ENCODE measurements at regions not wholly inside any gene's neighbourhood (a gene's known extent, or its start where the extent isn't known, plus 50 kb on each side); places are given as distances from the start of the nearest gene placed in this dataset.

- Histone ChIP-seq H3K9me3 (replicated peaks) (no peaks in the 10 kb centered on the region), H3K36me3 (no peaks in the 10 kb centered on the region), H3K27ac (peak overlapping the region; percentile 96), H3K27me3 (replicated peaks) (no peaks in the 10 kb centered on the region), H3K4me1 (replicated peaks) (peaks cover 86% of the 10 kb centered on the region), H3K4me3 (no peak overlapping the region)
- no peak for DNase-seq (ENCODE audit: low read depth in 1 of 2, low spot score in 2 of 2)
Measured at GRCh38 chr2:42925742-42926433, 133.5 kb upstream of the HAAO start.

DNA sequence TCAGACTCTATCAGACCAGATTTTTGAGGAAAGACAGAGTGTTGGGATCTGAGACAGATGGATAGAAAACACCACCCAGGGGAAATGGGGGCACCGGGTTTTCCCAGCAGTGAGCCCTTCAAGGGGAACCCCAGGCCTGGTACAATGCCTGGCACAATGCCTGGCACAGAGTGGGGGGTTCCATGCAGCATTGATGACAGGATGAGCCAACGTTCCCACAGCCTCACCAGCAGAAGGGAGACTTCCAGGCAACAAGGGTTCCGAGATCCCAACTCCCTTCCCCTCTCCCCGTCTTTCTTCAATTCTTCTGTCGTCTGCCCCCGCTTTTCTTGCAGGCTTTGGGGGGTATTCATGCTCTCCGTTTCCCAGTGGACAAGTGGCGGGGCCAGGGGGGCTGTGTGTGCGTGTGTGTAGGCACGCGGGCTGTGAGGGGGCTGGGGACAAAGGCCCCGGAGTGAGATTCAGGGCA, 132.1 kb upstream of the HAAO start:
- Histone ChIP-seq H3K4me1 (replicated peaks) (peaks cover 71% of the 10 kb centered on the region), H3K4me3 (no peak overlapping the region), H3K9me3 (replicated peaks) (no peaks in the 10 kb centered on the region), H3K27ac (peak overlapping the region; percentile 96), H3K36me3 (no peaks in the 10 kb centered on the region), H3K27me3 (replicated peaks) (no peaks in the 10 kb centered on the region)
- peak in 1 of 2 experiments; percentile 88 for DNase-seq (ENCODE audit: low read depth in 1 of 2, low spot score in 2 of 2)

DNA sequence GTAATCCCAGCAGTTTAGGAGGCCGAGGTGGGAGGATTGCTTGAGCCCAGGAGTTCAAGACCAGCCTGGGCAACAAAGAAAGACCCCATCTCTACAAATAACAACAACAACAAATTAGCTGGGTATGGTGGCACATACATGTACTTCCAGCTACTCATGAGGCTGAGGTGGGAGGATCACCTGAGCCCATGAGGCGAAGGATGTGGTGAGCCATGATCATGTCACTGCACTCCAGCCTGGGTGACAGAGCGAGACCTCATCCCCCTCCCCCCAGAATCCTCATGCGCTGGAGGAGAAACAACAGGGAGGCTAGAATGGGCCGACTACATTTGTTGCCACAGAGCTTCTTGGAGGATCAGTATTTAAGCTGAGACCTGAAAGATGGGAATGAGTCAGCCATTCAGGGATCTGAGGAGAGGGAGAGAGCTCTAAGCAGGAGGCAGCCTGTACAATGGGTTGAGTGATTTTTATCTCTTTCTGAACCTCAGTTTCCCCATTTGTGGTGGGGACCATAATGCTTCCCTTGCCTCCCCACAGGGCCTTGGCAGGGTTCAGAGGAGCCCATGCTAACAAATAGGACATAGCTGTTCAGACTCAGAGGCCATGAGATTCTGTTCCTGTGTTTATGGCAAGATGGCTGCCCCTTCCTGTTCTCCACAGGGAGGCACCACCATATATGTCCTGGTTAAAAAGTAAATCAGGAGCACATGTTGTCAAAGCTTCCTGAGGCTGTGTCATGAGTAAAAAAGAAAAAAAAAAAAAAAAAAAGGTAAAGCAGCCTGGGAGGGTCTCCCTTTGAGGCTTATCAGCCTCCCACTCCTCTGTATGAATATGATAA, 131.4 kb upstream of the HAAO start:
- H3K27ac ChIP-seq = peak overlapping the region; percentile 96
- no peaks in the 10 kb centered on the region for H3K36me3 ChIP-seq
- no peak for DNase-seq (ENCODE audit: low read depth in 1 of 2, low spot score in 2 of 2)
- H3K27me3 ChIP-seq (replicated peaks) = no peaks in the 10 kb centered on the region
- H3K4me3 ChIP-seq = no peak overlapping the region
- peaks cover 65% of the 10 kb centered on the region for H3K4me1 ChIP-seq (replicated peaks)
- no peaks in the 10 kb centered on the region for H3K9me3 ChIP-seq (replicated peaks)

GRCh38 chr2:42922790-42923579, 130.6 kb upstream of the HAAO start:
- H3K27ac ChIP-seq = peak overlapping the region; percentile 96
- H3K36me3 ChIP-seq = no peaks in the 10 kb centered on the region
- H3K9me3 ChIP-seq (replicated peaks) = no peaks in the 10 kb centered on the region
- no peak overlapping the region for H3K4me3 ChIP-seq
- H3K27me3 ChIP-seq (replicated peaks) = no peaks in the 10 kb centered on the region
- DNase-seq (ENCODE audit: low read depth in 1 of 2, low spot score in 2 of 2) = peak; percentile 70 to 75
- peaks cover 57% of the 10 kb centered on the region for H3K4me1 ChIP-seq (replicated peaks)

GRCh38 chr2:42922293-42922692, 129.9 kb upstream of the HAAO start:
- no peaks in the 10 kb centered on the region for H3K9me3 ChIP-seq (replicated peaks)
- DNase-seq (ENCODE audit: low read depth in 1 of 2, low spot score in 2 of 2) = no peak
- H3K27me3 ChIP-seq (replicated peaks) = no peaks in the 10 kb centered on the region
- H3K27ac ChIP-seq = peak overlapping the region; percentile 96
- H3K4me1 ChIP-seq (replicated peaks) = peaks cover 50% of the 10 kb centered on the region
- H3K36me3 ChIP-seq = no peaks in the 10 kb centered on the region
- H3K4me3 ChIP-seq = no peak overlapping the region

GRCh38 chr2:42921721-42922120, 129.3 kb upstream of the HAAO start:
- peaks cover 46% of the 10 kb centered on the region for H3K4me1 ChIP-seq (replicated peaks)
- DNase-seq (ENCODE audit: low read depth in 1 of 2, low spot score in 2 of 2) = no peak

DNA sequence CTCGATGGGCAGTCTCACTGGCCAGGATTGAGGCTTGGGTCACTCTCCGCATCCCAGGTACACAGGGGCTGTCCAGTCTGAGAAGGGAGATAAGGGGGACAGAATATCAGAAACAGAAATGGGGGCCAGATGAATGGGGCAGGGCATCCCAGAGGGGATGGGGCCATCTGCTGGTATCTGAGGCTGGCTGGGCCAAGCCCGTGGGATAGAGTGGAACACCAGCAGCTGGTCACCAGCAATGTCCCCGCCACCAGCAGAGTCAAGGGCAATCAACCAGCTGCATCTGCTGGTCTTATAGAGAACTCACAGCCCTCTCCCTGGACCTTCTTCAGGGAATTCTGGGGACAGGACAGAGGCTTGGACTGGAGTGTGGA, 128.8 kb upstream of the HAAO start:
- Histone ChIP-seq H3K27me3 (replicated peaks) (no peaks in the 10 kb centered on the region), H3K9me3 (replicated peaks) (no peaks in the 10 kb centered on the region), H3K4me3 (no peak overlapping the region), H3K4me1 (replicated peaks) (peaks cover 42% of the 10 kb centered on the region), H3K27ac (no peak overlapping the region), H3K36me3 (no peaks in the 10 kb centered on the region)
- DNase-seq (ENCODE audit: low read depth in 1 of 2, low spot score in 2 of 2) = no peak

More at GRCh38 chr2:42921721-42922120, 129.3 kb upstream of the HAAO start:
- Histone ChIP-seq H3K27ac (no peak overlapping the region), H3K27me3 (replicated peaks) (no peaks in the 10 kb centered on the region), H3K36me3 (no peaks in the 10 kb centered on the region), H3K9me3 (replicated peaks) (no peaks in the 10 kb centered on the region), H3K4me3 (no peak overlapping the region)

GRCh38 chr2:42920446-42921146, 128.2 kb upstream of the HAAO start:
- DNase-seq (ENCODE audit: low read depth in 1 of 2, low spot score in 2 of 2) = no peak
- Histone ChIP-seq H3K4me1 (replicated peaks) (peaks cover 37% of the 10 kb centered on the region), H3K27me3 (replicated peaks) (no peaks in the 10 kb centered on the region), H3K4me3 (no peak overlapping the region), H3K9me3 (replicated peaks) (no peaks in the 10 kb centered on the region), H3K27ac (no peak overlapping the region), H3K36me3 (no peaks in the 10 kb centered on the region)

DNA sequence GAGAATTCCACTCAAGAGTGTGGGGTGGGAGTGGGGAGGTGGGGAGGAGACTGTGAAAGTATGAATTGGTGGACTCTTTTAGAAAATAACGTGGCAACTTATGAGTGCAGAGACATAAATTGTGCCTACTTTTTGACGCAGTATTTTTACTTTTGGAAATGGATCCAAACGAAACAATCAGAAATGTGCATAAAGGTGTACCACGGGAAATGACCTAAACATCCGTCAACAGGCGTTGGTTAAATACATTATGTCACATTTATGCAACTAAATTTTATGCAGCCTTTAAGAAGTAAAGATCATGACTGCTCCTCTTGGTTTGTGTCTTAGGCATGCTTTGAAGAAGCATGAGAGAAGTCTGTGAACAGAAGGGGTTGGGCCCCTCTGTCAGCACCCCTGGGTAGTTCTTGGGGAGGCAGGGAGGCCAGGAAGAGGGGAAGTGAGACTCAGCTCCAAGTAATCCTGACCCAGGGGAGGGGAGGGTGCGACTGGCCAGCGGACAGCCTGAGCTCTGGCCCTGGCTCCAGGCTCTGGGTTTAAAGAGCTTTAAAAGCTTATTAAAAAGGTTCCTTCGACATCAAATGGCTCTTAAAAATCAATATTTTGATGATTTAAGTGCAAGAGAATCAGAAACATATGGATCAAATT, 126.4 kb upstream of the HAAO start:
- peaks cover 19% of the 10 kb centered on the region for H3K4me1 ChIP-seq (replicated peaks)
- no peak overlapping the region for H3K27ac ChIP-seq
- DNase-seq (ENCODE audit: low read depth in 1 of 2, low spot score in 2 of 2) = no peak
- no peaks in the 10 kb centered on the region for H3K9me3 ChIP-seq (replicated peaks)
- H3K36me3 ChIP-seq = no peaks in the 10 kb centered on the region
- no peak overlapping the region for H3K4me3 ChIP-seq
- no peaks in the 10 kb centered on the region for H3K27me3 ChIP-seq (replicated peaks)

DNA sequence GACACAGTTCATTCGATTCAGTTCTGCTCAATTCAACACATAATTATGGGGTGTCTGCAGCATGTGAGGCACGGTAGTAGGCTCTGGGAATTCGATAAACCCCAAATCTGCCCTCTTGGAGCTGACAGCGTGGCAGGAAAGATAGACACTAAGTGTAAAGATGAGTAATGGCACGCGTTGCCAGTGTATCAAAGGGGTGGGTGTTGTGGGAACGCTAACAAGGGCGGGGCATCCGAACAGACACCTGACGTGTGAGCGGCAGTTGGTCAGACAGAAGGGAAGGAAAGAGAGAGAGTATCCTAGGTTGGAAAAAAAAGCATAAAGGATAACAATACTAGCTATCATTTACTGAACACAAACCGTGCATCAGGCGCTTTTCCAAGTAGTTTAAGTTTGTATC, 125.7 kb upstream of the HAAO start:
- H3K27ac ChIP-seq = no peak overlapping the region
- no peak for DNase-seq (ENCODE audit: low read depth in 1 of 2, low spot score in 2 of 2)
- peaks cover 11% of the 10 kb centered on the region for H3K4me1 ChIP-seq (replicated peaks)
- H3K4me3 ChIP-seq = no peak overlapping the region
- no peaks in the 10 kb centered on the region for H3K27me3 ChIP-seq (replicated peaks)
- H3K9me3 ChIP-seq (replicated peaks) = 0 out of 2 replicates have a peak, but pooled peaks cover 2% of the 10 kb centered on the region
- no peaks in the 10 kb centered on the region for H3K36me3 ChIP-seq

DNA sequence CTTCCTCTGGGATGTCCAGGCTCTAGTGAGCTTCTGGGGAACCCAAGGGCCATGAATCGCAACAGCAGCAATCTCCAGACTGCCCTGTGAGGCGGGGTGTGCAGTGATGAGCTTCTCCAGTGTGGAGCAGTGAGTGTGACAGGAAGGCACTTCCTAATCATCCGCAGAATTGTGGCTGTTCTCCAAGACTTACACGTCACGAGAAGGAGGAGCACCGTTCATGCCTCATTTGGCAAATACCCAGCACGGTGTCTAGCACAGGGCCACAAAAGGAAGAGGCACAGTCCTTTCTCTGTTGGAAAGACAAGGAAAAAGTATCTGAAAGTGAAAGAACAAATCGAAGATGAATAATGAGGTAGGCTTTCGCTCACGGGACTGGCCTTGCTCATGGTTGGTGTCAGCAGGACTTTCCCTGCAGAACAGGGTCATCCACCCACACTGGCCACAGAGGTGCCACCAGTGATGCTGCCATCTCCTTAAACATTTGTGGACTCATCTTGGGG, 125.1 kb upstream of the HAAO start:
- Histone ChIP-seq H3K4me1 (replicated peaks) (peaks cover 5% of the 10 kb centered on the region), H3K36me3 (no peaks in the 10 kb centered on the region), H3K27ac (no peak overlapping the region), H3K27me3 (replicated peaks) (no peaks in the 10 kb centered on the region), H3K4me3 (no peak overlapping the region), H3K9me3 (replicated peaks) (0 out of 2 replicates have a peak, but pooled peaks cover 2% of the 10 kb centered on the region)
- no peak for DNase-seq (ENCODE audit: low read depth in 1 of 2, low spot score in 2 of 2)

GRCh38 chr2:42916324-42916723, 123.9 kb upstream of the HAAO start:
- Histone ChIP-seq H3K9me3 (replicated peaks) (0 out of 2 replicates have a peak, but pooled peaks cover 2% of the 10 kb centered on the region), H3K4me3 (no peak overlapping the region), H3K27me3 (replicated peaks) (no peaks in the 10 kb centered on the region), H3K4me1 (replicated peaks) (no peaks in the 10 kb centered on the region), H3K27ac (no peak overlapping the region), H3K36me3 (no peaks in the 10 kb centered on the region)
- no peak for DNase-seq (ENCODE audit: low read depth in 1 of 2, low spot score in 2 of 2)

DNA sequence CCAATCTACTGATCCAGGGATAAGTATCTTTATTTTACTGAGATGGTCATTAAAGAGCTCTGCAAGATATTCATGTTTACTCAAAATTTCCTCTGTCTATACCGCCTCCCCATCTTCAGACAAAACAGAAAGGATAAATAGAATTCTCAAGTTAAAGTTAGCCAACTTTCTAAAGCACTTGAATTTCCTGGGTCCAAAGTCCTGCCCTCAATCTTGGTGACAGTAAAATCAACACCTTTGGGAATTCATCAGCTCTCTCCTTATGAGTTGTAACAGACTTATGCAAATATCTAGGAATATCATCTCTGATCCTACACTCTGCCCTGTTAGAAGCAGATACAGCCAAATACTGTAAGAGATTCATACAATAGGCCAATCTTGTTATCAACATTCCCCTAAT, 122.5 kb upstream of the HAAO start:
- DNase-seq (ENCODE audit: low read depth in 1 of 2, low spot score in 2 of 2) = no peak
- H3K36me3 ChIP-seq = no peaks in the 10 kb centered on the region
- no peak overlapping the region for H3K4me3 ChIP-seq
- H3K27me3 ChIP-seq (replicated peaks) = no peaks in the 10 kb centered on the region
- no peaks in the 10 kb centered on the region for H3K4me1 ChIP-seq (replicated peaks)
- H3K9me3 ChIP-seq (replicated peaks) = 0 out of 2 replicates have a peak, but pooled peaks cover 2% of the 10 kb centered on the region
- H3K27ac ChIP-seq = no peak overlapping the region
